Forelimb muscle (tissue), 1 donor: ENCODE measurements at regions not wholly inside any gene's neighbourhood (a gene's known extent, or its start where the extent isn't known, plus 50 kb on each side); places are given as distances from the start of the nearest gene placed in this dataset.
A peak's percentile ranks its signal among the peaks of the same experiment; 100 is the strongest.

Source experiments
- DNase-seq: peaks from one replicate; pipeline ENCODE4 v3.0.0-alpha.2; 2013; ENCODE audit warnings: low read depth

DNA sequence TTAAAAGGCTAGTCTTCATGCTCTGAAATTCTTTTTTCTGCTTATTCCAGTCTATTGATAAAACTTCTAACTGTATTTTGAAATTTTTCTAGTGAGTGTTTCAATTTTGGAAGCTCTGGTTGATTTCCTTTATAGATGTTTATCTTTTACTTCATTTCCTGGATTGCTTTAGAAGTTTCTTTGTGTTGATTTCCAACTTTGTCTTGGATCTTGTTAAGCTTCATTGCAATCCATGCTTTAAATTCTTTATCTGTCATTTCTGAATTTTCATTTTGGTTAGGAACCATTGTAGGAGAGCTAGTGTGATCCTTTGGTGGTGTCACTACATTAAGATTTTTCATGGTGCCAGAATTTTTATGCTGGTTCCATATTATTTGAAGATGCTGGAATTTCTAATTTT, 105.2 kb upstream of the DCBLD2 start:
- DNase-seq = no peak

DNA sequence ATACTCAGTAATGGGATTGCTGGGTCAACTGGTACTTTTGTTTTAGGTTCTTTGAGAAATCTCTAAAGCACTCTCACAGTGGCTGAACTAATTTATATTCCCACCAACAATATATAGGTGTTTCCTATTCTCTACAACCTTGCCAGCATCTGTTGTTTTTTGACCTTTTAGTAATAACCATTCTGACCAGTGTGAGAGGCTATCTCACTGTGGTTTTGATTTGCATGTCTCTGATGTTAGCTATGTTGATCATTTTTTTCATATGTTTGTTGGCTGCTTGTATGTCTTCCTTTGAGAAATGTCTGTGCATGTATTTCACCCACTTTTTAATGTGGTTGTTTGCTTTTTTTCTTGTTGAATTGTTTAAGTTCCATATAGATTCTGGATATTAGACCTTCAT, 98.2 kb upstream of the DCBLD2 start:
- DNase-seq = no peak

DNA sequence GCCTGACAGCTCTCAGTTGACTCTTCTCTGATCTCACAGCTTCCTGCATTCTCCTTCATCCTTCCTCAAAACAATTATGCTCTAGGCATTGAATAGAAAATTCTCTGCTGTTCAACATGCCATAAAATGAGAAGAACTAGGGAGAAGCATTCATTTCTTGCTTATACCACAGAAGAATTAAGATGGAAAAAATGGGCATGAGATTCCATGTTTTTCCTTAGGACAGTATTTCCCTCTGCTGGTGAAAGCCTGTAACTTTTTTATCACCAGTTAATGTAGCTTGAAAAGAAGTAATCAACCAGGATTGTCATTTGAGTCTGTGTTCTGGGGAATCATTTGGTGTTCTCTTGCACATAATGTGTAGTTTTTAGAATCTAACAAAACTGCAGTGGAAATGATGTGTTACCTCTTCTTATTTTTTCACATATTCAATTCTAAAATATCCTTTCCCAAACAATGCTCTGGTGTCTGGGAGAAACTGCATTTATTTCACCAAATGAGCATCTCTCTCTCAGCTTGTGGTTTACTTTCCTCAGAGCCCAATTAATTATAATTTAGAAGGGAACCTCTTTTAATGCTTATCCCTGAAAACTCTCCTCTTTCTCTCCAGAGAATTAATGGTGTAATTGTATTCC, 92.8 kb upstream of the DCBLD2 start:
- DNase-seq = no peak

DNA sequence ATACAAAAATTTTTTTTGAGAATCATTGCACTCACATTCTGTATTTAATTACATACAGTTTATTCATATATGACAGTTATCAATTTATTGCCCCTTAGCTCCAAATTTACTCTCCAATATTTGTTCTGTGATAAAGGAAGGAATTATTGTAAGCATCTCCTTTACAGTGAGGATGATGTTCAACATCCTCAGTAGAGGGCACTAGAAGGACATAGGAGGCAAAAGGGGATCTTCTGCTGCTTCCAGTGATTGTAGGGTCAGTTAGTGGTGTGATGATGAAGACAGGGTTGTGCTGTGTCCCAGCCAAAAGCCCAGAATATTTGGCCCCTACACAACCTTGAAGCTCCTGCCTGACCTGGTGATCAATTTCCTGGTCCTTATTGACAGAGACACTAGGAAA, 89.9 kb upstream of the DCBLD2 start:
- no peak for DNase-seq

DNA sequence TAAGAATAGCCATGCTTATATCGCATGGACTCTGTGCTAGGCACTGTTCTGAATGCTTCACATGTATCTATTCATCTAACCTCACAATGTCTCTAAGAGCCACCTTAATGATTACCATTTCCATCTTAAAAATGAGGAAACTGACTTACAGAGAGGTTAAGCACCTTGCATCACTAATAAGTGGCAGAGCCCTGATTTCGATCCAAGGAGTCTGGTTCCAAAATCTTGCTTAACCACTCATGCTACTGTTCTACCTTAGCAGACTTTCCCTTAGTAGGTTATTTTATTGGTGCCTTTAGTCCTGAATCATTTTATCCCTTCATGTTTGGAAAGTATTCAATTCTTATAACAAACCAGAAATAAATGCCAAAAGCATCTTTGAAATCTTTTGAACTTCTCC, 89.2 kb upstream of the DCBLD2 start:
- no peak for DNase-seq

DNA sequence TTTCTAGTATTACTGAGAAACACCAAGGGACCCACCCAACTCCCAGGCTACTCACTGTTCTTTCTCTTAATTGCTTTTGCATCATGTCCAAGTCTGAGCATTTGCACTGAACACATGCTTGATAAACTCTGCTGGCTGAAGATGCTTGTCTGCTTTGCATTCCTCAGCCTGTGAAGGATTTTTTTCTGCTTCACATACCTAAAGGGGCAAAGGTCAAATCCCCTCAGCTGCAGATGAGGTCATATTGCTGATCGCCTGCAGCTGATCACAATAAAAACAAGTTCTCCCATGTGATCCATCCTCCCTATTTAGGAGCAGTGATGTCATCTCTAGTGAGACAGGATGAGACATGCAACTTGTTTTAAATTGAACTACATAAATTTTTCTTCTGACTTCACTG, 84.6 kb upstream of the DCBLD2 start:
- peak; percentile 86 for DNase-seq

DNA sequence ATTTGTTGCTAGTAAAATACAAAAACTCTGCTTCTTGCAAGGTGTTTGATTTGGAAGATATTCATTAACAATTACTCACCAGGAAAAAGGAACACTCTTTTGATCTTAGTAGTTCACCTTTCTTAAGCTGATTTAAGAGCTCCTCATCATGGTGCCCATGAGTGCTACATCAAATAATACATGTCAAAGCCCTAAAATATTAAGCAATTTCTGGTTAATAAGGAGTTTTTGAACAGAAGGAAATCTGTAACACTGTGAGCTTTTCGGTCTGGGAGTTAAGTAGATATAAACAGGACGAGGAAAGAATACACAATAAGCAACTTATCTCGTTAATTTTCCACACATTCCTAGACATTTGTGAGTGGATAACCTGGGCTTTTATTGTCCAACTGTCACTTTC, 83.9 kb upstream of the DCBLD2 start:
- no peak for DNase-seq

DNA sequence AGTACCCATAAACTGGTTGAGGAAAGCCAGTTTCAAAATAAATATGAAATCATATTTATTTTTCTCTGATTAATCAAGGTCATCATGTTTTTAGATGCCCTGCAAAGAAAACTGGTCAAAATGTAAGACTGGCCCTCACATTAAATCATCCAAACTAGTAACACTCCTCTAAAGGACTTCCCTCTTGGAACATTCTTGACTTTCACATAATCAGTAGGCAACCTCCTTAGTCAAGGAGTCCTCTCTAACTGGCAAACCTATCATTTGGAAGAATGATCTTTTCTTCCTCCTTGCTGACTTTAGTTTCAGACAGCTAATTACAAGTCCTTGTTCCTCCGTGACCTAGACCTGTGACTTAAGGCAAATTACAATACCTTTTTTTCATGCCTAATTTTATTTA, 82.5 kb upstream of the DCBLD2 start:
- no peak for DNase-seq

DNA sequence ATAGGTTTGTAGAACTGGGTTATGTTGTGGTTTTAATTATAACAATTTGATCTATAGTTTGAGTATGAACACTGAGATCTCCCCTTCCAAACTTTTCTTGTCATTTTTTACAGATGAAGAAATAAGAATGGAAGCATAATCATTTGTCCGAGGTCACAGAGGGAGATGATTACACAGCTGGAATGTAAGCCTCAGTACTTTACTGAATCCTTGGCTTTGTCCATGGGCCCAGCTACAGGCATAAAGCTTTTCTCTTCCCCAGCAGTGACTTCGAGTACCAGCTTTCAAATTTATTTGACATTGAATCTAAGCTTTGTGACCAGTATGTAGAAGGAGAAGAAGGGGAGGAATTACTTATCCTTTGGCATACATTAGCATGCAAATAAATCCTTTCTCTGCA, 80.9 kb upstream of the DCBLD2 start:
- peak; percentile 52 for DNase-seq

DNA sequence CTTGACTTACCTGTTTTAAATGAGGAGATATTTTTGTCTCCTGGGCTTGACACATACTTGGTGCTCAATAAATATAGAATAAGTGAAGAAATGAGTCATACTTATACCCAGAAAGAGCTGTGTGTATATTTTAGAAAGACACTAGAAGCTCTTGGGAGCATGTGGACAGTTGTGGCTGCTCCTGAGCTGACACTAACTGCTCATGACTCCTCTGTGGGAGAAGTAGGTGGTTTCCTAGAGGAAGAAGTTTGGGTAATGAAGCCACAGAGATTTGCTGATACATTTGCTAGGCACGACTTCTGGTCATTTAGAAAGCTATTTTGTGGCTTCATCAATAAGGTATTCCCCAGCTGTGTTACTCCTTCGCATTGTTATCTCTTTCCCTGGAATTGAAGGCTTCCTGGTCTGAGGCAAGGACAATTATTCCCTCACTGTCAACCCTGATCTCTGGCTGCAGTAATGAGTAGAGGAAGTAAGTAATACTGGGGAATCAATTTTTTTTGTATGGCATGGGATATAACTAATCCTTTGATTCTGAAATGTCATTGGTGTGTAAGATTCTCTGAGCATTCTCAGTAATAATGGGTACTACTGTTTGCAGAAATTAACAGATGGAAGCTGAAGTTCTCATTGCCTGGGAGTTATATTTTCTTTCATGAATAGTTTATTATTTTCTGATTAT, 79.6 kb upstream of the DCBLD2 start:
- DNase-seq = no peak

DNA sequence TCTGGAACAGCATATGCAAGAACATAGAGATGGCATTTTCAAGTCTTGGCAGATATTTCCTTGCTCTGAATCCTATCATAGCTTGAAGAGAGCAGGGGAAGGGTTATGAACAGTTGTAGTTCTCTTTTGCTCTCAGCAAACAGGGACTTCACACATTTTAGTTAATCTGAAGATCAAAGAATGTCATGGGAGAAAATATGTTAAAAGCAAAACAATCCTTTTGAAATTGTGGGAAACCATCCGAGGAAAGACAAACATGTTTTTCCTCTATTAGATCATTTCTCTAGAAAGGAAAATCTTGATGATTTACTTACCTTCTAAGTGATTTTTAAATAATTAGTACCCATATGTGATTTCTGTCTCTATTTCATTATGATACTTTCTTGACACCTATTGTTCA, 77.8 kb upstream of the DCBLD2 start:
- no peak for DNase-seq

DNA sequence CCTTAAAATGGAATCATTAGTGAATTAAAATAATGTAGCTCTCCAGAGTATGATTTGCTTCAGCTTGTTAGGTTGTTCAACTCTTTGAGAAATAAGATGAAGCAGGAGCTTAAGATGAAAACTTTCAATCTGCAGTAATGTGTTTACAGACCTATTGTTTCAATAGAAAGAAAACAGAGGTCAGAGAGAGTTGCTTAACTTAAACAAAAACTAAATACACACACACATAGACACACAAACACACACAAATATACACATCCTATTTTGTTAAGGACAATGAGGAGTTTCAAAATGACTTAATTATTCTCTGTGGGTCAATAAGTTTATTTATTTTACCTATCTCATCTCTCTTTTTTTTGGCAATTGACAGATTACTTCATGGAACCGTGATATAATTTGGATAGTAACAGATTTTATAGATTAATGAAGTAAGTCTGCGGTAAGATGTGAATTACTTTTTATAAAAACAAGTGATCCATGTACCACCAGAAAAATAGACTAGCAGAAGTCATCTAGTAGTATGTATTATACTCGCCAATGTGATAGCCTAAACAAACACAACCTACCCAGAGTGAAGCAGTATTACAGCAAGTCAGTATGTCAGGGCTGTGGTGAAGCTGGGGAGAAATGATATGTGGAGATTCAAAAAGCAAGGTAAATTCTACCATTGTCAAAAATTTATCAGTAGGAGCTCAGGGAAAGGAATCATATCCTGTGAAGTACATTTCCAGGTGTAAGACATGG, 76.7 kb upstream of the DCBLD2 start:
- DNase-seq = no peak

DNA sequence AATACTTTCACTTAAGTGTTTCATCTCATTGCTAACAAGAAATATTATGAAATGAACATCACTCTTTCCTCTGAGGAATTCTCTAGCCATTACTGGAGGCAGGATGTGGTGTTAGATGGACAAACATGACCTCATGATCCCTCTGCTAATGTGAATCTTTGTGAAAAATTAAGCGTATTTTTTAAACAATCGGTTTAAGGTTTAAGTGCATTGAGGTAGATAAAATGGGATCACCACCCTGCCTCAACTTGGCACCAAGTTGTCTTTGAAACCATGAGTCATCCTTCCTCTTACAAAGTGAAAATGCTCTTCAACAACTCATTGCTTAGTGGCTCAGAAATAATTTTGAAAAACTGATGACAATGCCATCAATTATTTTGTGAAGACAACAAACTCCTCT, 76.0 kb upstream of the DCBLD2 start:
- DNase-seq = no peak

DNA sequence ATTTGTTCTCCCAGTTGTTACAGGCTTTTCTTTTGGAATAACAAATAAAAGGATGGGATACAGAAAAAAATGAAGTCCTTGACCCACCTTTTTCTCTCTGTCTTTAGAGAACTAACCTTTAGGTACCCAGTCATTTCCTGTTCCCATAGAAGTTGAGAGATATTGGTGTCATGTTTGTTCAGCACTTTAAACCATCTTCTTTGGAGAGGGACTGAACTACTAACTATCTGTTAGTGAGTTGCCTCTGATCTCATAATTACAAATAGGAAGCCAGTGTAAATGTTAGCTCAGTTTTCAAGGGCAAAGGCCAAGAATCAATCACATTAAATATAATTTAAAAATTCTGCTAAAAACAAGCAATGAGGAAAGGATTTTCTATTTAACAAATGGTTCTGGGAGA, 72.9 kb upstream of the DCBLD2 start:
- DNase-seq = no peak

DNA sequence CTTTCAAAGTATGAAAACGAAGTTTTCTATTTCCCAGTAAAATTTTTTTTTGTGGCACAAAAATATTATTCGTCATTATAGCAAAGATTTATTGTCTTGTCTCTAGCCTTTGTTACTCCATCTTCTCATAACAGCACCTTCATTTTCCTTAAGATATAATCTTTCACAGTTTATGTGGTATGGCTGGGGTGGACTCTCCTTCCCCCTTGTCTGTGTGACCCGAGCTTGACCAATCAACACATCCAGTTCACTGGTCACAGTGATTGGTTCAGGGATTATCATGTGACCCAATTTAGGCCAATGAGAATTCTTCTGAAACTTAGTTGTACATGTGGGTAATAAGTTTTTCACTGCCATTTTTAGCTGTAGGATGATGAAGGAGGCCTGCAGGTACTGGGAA, 71.2 kb upstream of the DCBLD2 start:
- DNase-seq = no peak

DNA sequence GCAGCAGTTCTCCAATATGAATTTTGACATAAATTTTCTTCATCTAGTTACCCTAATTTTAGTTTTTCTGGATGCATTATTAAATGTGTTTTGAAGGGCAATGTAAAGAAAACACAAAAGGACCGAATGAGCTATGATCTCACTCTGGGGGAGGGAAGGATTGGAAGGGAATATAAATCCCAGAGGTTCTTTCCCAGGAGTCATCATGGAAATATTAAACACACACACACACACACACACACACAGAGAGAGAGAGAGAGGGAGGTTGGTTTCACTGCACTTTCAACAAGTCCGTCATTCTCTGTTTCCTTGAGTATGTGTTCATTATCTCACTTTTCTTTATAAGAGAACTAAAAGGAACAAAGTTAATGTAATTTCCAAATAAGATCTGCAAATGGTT, 70.7 kb upstream of the DCBLD2 start:
- DNase-seq = no peak

DNA sequence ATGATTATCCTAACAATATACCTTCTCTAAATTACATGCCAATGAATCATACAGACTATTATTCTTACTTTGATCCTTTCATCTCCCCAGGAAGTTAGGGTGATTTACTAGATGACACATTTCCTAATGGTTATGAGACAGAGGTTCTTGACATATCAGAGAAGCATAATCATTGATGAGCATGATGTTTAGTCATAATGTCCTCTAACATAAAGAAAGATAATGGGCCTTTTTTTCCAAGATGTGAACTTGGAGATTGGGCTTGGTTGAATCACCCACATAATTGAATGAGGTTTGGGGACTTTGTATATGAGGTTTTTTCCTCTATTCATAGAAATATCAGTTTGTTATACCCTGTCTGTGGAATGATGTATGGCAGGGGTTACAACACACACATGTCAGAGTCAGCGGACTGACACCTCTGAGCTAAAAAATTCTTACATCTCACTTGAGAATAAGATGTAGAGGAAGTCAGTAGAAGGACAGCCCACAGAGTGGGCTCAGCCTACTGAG, 69.7 kb upstream of the DCBLD2 start:
- DNase-seq = no peak

DNA sequence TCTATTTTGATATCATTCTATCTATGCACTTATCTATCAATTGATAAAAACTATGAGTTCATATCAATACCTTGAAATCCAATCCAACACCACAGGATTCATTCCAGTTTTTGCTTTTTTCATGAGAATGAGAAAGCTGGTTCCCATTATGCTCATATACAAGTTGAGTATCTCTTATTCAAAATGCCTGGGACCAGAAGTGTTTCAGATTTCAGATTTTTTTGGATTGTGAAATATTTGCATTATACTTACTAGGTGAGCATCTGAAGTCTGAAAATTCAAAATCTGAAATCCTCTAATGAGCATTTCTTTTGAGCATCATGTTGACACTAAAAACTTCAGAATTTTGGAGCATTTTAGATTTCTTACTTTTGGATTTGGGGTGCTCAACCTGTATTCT, 67.8 kb upstream of the DCBLD2 start:
- DNase-seq = no peak

DNA sequence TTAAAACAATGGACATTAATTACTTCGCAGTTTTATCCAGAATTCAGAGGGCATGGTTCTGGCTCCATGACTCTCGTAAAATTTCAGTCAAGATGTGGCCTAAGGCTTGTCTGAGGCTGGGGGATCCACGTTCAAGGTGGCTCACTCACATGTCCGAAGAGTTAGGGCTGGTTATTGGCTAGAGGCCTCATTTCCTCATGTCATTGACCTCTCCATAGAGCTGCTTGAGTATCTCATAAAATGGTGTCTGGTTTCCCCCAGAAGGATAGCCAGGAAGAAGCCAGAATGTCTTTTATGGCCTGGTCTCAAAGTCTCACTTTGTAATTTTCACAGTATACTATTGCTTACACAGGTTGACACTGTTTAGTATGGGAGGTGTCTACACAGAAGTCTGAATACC, 67.3 kb upstream of the DCBLD2 start:
- DNase-seq = no peak

DNA sequence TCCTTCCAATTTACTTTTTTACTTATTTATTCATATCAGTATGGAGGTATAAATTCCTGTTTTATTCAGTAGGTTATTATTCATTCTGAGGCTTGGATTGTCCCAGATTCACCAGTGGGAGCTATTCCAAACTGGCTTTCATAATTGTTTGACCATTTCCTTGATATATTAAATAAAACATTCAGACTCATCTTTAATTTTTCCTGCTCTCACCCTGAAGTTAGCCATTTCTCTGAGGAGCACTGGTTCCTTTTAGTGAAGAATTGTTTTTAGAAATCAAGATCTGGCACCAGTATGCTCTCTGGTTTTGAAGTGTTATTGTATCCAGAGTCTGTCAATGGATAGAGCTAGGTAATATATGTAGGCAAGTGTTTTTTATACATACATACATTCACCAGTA, 66.9 kb upstream of the DCBLD2 start:
- no peak for DNase-seq

DNA sequence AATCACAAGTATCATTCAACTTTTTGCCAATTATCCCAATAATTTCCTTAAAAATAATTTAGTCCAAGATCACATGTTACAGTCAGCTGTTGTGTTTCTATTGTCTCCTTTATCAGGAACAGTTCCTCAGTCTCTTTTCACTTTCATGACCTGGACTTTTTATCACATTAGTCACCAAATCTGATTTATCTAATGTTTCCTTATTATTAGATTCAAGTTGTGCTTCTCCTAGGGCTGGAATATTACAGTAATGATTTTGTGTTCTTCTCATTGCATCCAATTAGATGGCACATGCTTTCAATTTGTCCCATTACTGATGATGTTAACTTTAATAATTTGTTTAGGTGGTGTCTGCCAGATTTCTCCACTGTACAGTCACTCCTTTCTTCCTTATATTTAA, 66.3 kb upstream of the DCBLD2 start:
- no peak for DNase-seq

DNA sequence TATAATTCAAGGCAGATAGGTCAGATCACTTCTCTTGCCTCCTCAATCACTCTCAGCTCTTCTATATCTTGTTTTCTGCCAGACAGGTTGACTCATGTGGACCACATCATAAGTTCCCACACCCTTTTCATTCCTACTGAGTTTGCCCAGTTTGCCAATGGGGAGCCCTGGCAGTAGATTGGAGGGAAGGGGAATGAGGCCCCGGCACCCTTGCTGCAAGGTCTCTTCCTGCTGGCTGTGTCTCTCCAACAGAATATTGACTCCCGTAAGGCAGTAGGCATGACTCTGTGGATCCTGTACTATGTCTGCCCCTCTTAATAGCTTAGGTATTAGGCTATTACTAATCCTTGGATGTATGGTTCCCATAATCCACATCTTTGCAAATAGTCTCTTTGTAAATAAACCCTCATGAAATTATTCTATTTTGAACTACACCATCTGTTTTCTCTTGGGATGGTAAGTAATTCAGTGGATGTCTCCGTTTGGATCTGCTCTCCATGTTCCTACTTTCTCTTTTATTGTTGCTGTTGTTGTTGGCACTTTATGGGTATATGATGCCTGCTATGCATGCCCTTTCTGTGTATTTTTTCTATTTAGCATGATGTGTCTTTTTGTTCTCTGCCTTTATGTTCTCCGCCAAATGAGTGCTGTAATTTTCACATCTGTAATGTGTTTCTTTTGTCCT, 65.5 kb upstream of the DCBLD2 start:
- no peak for DNase-seq

DNA sequence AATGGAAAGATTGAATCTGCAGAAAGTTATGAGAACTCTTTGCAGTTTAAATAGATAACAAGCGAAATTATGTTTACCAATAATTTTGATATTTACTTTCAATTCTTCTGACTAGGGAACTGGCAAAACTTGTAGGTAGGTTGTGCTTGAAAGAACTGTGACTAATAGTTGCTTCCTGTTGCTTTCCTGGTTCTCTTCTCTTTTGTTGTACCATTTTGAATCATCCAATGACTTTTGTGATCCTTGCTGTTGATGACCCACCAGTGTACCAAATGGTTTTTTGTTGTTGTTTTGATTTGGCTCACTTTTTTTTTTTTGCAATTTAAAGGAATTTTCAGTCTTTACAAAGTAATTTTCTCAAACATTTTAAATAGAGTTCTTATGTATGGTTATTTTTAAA, 64.9 kb upstream of the DCBLD2 start:
- no peak for DNase-seq
